Activated CD4-positive, alpha-beta memory T cell treated with anti-CD3 and anti-CD28 coated beads, Interleukin-2, amount 10 ng/mL, durations not matched to agents 7 days and 5 days (primary cell): ENCODE measurements at regions not wholly inside any gene's neighbourhood (a gene's known extent, or its start where the extent isn't known, plus 50 kb on each side); places are given as distances from the start of the nearest gene placed in this dataset.

Experiments used
- CTCF ChIA-PET: fragments of 350-600 bp; sonication (Branson Sonifier 250); formaldehyde crosslinking; loops from one replicate; lab custom pipeline; 2021; ENCODE audit warnings: antibody characterized with exemption, inconsistent platforms; lab: Charles Lee
- POLR2A ChIA-PET: fragments of 350-600 bp; sonication (Branson Sonifier 250); formaldehyde crosslinking; loops from one replicate; lab custom pipeline; 2021; ENCODE audit warnings: antibody characterized with exemption; lab: Charles Lee
- DNase-seq: peaks from one replicate; pipeline ENCODE4 v3.0.0-alpha.2; 2020
- H3K27ac Mint-ChIP-seq: one replicate; pipeline ENCODE4 v1.8.0; 2021; ENCODE audit warnings: mild to moderate bottlenecking, mixed read lengths
- H3K27me3 Mint-ChIP-seq: one replicate; pipeline ENCODE4 v1.8.0; 2021; ENCODE audit warnings: mixed read lengths
- H3K36me3 Mint-ChIP-seq: one replicate; pipeline ENCODE4 v1.8.0; 2021; ENCODE audit warnings: low read depth, mixed read lengths
- H3K4me1 Mint-ChIP-seq: one replicate; pipeline ENCODE4 v1.8.0; 2021; ENCODE audit warnings: mixed read lengths
- H3K4me3 Mint-ChIP-seq: one replicate; pipeline ENCODE4 v1.8.0; 2021; ENCODE audit warnings: mild to moderate bottlenecking, mixed read lengths
- H3K9me3 Mint-ChIP-seq: one replicate; pipeline ENCODE4 v1.8.0; 2021; ENCODE audit warnings: mixed read lengths

DNA sequence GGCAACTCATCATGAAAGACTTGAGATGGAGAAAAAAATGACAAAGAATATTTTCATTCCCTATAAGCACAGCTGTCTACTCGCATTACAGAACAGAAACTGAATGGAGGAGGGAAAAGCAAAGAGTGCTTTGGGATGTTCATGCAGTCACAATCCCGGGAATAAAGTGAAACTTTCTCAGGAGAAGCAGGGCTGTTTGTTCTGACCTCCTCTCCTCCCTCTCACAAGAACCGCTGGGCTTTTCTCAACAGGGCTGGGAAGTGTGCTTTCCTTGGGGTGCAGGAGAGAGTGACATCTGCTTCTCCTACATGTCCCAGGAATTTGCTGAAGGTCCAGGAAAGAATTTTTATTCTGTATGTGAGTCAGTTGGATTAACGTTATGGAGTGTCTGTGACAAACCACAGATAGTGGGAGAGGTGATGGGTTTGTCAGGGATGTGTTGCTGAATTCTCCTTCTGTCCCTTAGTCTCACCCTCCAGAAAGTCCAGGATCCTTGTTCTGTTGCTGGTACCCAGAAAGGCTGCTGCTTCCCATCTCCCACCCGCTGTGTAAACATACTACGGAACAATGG is 125.6 kb downstream of the HRH4 start:
- no peaks in the 10 kb centered on the region for H3K36me3 Mint-ChIP-seq
- H3K4me3 Mint-ChIP-seq: no peak overlapping the region
- H3K9me3 Mint-ChIP-seq: no peaks in the 10 kb centered on the region
- ChIA-PET CTCF (no interaction called here), POLR2A (no interaction called here)
- peaks cover 15% of the 10 kb centered on the region for H3K27me3 Mint-ChIP-seq
- H3K4me1 Mint-ChIP-seq: no peaks in the 10 kb centered on the region
- DNase-seq: no peak
- no peak overlapping the region for H3K27ac Mint-ChIP-seq

DNA sequence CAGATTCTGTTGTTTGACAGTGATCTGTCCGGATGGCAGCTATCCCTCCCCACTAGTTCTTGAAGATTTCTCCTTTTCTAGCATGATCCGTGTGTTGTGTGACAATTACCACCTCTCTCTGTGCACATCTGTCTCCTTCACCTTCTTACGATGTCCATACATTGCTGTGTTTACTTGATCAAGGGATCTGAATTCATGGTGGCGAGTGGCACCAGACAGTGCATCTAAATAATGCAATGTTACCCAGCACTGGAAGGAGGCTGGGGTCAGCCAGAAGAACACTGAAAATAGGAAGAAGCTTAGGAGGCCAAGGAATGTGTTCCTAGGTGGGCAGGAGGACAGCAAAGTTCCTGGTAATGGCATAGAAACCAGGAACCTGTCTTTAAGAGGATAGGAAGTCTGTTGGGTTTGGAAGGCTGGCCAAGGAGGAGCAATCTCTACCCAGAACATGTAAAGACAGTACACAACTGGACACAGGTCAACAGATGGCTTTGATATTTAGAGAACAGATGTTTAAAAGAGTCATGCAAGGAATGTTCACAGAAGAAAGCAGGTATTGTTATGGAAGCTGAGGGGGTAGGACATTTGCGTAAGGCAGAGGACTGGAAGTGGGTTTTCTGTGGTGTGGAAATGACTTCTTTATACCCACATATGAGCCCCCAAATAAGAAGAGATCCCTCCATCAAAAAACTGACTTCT is 126.4 kb downstream of the HRH4 start:
- H3K27me3 Mint-ChIP-seq: peaks cover 13% of the 10 kb centered on the region
- H3K27ac Mint-ChIP-seq: no peak overlapping the region
- CTCF ChIA-PET: no interaction called here
- no peak for DNase-seq
- no peaks in the 10 kb centered on the region for H3K4me1 Mint-ChIP-seq
- POLR2A ChIA-PET: no interaction called here
- H3K36me3 Mint-ChIP-seq: no peaks in the 10 kb centered on the region
- H3K4me3 Mint-ChIP-seq: no peak overlapping the region
- H3K9me3 Mint-ChIP-seq: no peaks in the 10 kb centered on the region

DNA sequence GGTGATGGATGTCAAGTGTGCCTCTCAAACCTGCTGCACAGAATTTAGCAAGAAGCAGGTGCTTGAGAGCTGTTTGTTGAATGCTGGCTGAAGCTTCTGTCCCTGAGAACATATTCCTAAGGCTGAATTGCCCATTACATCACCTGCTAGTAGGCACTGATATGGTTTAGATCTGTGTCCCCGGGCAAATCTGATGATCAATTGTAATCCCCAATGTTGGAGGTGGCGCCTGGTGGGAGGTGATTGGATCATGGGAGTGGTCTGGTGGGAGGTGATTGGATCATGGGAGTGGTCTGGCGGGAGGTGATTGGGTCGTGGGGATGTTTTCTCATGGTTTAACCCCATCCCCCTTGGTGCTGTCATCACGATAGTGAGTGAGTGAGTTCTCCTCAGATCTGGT is 128.0 kb downstream of the HRH4 start:
- no peak overlapping the region for H3K27ac Mint-ChIP-seq
- H3K4me1 Mint-ChIP-seq: no peaks in the 10 kb centered on the region
- no peaks in the 10 kb centered on the region for H3K9me3 Mint-ChIP-seq
- CTCF ChIA-PET: no interaction called here
- H3K4me3 Mint-ChIP-seq: no peak overlapping the region
- POLR2A ChIA-PET: no interaction called here
- H3K36me3 Mint-ChIP-seq: no peaks in the 10 kb centered on the region
- H3K27me3 Mint-ChIP-seq: peaks cover 13% of the 10 kb centered on the region
- no peak for DNase-seq

DNA sequence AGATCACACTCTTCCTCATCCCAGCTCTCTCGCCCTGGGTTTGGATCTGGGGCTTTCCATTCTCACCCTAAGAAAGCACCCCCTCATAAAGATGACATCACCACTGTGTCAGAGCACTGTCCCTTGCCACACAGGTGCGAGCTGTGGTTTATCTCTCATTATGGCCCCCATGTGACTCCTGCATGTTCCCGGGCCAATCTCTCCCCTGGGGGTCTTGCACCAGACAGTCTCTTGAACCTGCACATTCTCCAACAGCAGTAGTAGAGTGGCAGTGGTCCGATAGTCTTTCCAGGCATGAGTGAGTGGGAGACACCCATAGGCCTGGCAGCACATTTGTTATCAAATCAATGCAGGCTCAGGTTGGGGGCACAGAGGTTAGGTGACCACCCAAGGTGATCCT is 130.5 kb downstream of the HRH4 start:
- Mint-ChIP-seq H3K4me3 (no peak overlapping the region), H3K27ac (no peak overlapping the region), H3K27me3 (peaks cover 7% of the 10 kb centered on the region), H3K9me3 (no peaks in the 10 kb centered on the region), H3K4me1 (no peaks in the 10 kb centered on the region), H3K36me3 (no peaks in the 10 kb centered on the region)
- ChIA-PET POLR2A (no interaction called here), CTCF (no interaction called here)
- no peak for DNase-seq

DNA sequence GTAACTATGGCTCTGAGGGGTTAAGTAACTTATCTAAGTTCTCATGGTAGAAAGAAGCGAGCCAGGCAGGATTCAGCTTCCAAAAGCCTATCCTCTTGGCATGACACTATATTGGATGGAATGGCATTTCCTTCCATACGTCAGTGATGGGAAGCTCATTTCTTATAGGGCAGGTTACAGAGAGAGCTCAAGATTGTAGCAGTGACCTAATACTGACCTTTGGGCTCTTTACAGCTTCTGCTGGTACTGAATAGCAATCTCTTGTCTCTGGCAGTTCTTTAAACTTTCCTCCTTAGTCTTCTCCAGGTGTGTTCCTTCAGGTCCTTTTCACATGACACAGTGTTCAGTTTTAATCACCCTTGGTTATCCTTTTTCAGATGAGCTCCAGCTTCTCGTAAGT is 133.0 kb downstream of the HRH4 start:
- ChIA-PET CTCF (no interaction called here), POLR2A (no interaction called here)
- H3K9me3 Mint-ChIP-seq: no peaks in the 10 kb centered on the region
- DNase-seq: no peak
- H3K27ac Mint-ChIP-seq: no peak overlapping the region
- no peaks in the 10 kb centered on the region for H3K4me1 Mint-ChIP-seq
- peaks cover 7% of the 10 kb centered on the region for H3K27me3 Mint-ChIP-seq
- H3K4me3 Mint-ChIP-seq: no peak overlapping the region
- no peaks in the 10 kb centered on the region for H3K36me3 Mint-ChIP-seq

DNA sequence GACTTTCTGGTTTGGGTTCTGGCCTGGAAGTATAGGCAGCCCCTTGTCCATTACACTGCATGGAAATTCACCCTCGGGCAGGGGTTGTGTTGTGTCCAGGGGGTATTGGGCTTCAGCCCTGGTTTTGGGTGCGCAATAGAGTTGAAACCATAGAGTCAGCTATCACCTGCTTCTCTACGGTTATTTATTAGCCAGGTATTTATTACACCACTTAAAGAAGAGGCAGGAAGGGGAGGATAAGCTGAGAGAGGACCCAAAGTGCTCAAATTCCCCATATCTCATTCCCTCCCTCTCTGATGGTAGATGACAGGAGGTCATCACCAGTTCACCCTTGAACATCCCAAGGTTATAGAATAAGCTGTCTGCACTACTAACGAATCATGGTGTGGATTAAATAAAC is 133.4 kb downstream of the HRH4 start:
- H3K27me3 Mint-ChIP-seq: peaks cover 11% of the 10 kb centered on the region
- CTCF ChIA-PET: no interaction called here
- H3K27ac Mint-ChIP-seq: no peak overlapping the region
- H3K9me3 Mint-ChIP-seq: no peaks in the 10 kb centered on the region
- POLR2A ChIA-PET: no interaction called here
- H3K4me3 Mint-ChIP-seq: no peak overlapping the region
- no peak for DNase-seq
- H3K36me3 Mint-ChIP-seq: no peaks in the 10 kb centered on the region
- H3K4me1 Mint-ChIP-seq: no peaks in the 10 kb centered on the region

DNA sequence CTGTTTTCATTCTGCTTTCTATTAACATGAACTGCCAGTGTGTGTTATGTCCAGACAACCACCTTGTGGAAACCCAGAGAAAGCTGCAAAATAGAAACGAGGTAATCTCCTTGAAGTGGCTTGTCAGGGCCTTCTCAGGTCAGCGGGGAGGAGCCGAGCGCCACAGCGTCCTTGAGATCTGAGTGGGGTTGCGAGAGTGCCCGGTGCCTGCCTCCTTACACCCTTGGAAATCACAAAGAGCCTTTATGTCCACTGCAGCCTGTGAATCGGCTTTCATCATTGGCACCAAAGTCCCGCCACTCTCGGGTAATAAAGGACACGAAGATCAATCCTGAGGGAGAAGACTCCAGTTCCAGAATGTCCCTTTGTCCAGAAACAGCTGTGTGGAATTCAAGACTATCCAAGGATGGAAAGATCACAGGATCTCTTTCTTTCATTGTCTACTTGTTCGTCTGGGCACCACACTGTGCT is 135.2 kb downstream of the HRH4 start:
- Mint-ChIP-seq H3K4me3 (no peak overlapping the region), H3K4me1 (no peaks in the 10 kb centered on the region), H3K27me3 (peaks cover 11% of the 10 kb centered on the region), H3K9me3 (no peaks in the 10 kb centered on the region), H3K36me3 (no peaks in the 10 kb centered on the region), H3K27ac (no peak overlapping the region)
- no peak for DNase-seq
- CTCF ChIA-PET: no interaction called here
- POLR2A ChIA-PET: no interaction called here

DNA sequence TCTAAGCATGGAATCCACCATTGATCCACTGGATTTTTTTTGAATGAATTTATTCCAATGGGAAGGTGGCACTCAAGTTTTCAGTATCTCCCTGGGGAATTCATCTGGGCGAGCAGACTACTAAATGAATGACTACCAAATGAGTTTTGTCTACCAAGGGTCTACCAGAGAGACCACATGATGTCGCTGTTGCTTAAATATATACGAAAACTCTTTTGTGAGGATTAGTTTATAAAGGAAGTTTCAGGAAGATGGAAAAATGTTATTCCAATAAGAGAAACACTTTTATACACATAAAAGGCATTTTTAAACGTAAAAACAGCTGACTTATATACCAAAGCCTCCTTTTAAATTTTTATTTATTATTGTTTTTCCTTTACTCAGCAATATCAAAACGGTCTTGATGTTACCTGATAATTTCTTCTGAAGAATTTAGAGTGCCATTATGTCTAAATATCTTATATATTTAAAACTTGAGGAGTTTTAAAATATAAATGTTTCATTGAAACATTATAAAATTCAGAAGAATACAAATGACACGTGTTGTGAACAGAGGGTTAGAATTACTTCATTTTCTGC is 139.7 kb downstream of the HRH4 start:
- ChIA-PET POLR2A (no interaction called here), CTCF (interaction anchor here (2.1 kb wide), 1 partner anchor 126 kb away, joined by 9 read pairs; no protein-coding TSS in a partner anchor)
- no peak overlapping the region for H3K4me3 Mint-ChIP-seq
- DNase-seq: no peak
- H3K36me3 Mint-ChIP-seq: no peaks in the 10 kb centered on the region
- no peaks in the 10 kb centered on the region for H3K4me1 Mint-ChIP-seq
- H3K9me3 Mint-ChIP-seq: no peaks in the 10 kb centered on the region
- H3K27ac Mint-ChIP-seq: no peak overlapping the region
- peaks cover 11% of the 10 kb centered on the region for H3K27me3 Mint-ChIP-seq

DNA sequence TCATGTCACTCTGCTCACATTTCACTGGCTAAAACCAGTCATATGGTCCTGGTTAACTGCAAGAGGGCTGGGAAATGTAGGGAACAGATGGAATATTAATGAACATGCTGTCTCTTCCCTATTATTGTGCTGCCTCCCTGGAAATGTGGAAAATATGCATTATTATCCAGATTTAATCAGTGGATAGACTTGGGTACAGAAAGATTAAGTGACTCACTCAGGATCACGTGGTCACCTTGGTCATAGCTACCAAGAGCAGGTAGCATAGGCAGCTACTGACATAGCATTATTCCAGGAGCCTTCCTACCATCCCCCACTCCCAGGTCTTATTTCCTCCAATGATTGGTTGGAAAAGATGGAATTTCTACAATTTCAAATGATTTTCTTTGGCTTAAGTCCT is 141.1 kb downstream of the HRH4 start:
- H3K4me1 Mint-ChIP-seq: no peaks in the 10 kb centered on the region
- no peaks in the 10 kb centered on the region for H3K36me3 Mint-ChIP-seq
- no peak overlapping the region for H3K27ac Mint-ChIP-seq
- H3K27me3 Mint-ChIP-seq: peaks cover 11% of the 10 kb centered on the region
- no peak overlapping the region for H3K4me3 Mint-ChIP-seq
- CTCF ChIA-PET: interaction anchor here (2.1 kb wide), 1 partner anchor 125 kb away, joined by 9 read pairs; no protein-coding TSS in a partner anchor
- no peaks in the 10 kb centered on the region for H3K9me3 Mint-ChIP-seq
- POLR2A ChIA-PET: no interaction called here
- DNase-seq: no peak

DNA sequence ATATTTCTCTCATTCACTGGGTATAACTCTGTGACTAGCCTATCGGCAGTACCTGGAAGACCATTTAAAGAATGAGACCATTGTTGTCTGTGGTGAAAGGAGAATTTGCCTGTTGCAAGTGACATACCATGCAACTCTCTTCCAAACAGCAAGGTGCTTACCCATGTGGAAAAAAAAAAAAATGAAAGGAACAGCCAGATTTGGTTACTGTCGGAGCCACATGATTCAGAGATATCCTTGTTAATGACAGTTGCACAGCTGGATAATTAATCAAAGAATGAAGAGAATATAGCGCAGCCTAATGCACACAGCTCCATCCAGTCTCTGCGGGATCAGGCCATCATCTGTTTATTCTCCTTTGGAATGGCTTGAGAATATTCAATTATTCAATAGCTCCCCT is 141.8 kb downstream of the HRH4 start:
- ChIA-PET POLR2A (no interaction called here), CTCF (interaction anchor here (1.2 kb wide), 1 partner anchor 125 kb away, joined by 7 read pairs; no protein-coding TSS in a partner anchor)

DNA sequence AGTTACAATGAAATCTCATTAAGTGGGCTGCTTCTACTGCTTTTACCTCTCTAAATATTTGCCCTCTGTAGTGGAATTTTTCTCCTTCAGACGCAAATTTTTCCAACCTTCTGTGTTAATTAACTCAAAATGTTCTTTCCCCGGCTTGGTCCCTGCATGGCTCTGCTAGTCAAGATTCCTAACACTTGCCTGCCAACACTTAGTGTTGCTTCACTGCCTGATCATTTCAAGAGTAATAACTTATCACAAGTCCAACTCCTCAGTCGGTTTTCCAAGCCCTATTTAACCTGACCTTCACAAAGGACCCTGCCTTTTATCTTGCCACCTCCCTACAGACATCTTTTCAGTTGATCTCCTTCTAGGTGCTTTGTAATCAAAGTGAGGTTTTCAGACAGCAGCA is 142.7 kb downstream of the HRH4 start:
- H3K36me3 Mint-ChIP-seq: no peaks in the 10 kb centered on the region
- peaks cover 6% of the 10 kb centered on the region for H3K27me3 Mint-ChIP-seq
- no peaks in the 10 kb centered on the region for H3K4me1 Mint-ChIP-seq
- ChIA-PET CTCF (interaction anchor here (1.2 kb wide), 2 partner anchors 123 to 124 kb away, joined by 3 to 7 read pairs; no protein-coding TSS in a partner anchor), POLR2A (no interaction called here)
- no peak overlapping the region for H3K27ac Mint-ChIP-seq
- no peak for DNase-seq
- H3K4me3 Mint-ChIP-seq: no peak overlapping the region
- H3K9me3 Mint-ChIP-seq: no peaks in the 10 kb centered on the region

More for the DNA sequence above, 141.8 kb downstream of the HRH4 start:
- Mint-ChIP-seq H3K27ac (no peak overlapping the region), H3K36me3 (no peaks in the 10 kb centered on the region), H3K9me3 (no peaks in the 10 kb centered on the region), H3K4me1 (no peaks in the 10 kb centered on the region), H3K27me3 (peaks cover 9% of the 10 kb centered on the region), H3K4me3 (no peak overlapping the region)
- DNase-seq: no peak

DNA sequence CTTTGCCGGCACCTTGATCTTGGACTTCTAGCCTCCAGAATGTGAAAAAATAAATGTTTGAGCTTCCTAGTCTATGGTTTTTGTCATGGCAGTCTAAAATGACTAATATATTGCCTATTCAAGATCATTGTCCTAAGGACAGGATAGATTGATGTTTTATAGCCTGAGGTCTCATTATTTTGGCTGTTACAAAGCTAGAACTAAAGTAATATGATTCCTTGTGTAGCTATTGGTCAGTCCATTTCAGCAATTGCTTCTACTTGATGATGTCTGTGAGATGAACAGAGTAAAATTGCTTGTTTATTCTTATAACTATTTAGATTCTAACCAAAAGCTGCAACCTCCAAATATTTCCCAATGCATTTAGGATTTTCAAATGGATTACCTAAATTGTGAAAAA is 145.0 kb downstream of the HRH4 start:
- no peak for DNase-seq
- no peak overlapping the region for H3K27ac Mint-ChIP-seq
- H3K4me3 Mint-ChIP-seq: no peak overlapping the region
- H3K4me1 Mint-ChIP-seq: no peaks in the 10 kb centered on the region
- ChIA-PET CTCF (interaction anchor here (1.3 to 1.9 kb wide), 2 partner anchors 27 to 121 kb away, joined by 3 to 4 read pairs; no protein-coding TSS in a partner anchor), POLR2A (no interaction called here)
- no peaks in the 10 kb centered on the region for H3K9me3 Mint-ChIP-seq
- no peaks in the 10 kb centered on the region for H3K27me3 Mint-ChIP-seq
- no peaks in the 10 kb centered on the region for H3K36me3 Mint-ChIP-seq

DNA sequence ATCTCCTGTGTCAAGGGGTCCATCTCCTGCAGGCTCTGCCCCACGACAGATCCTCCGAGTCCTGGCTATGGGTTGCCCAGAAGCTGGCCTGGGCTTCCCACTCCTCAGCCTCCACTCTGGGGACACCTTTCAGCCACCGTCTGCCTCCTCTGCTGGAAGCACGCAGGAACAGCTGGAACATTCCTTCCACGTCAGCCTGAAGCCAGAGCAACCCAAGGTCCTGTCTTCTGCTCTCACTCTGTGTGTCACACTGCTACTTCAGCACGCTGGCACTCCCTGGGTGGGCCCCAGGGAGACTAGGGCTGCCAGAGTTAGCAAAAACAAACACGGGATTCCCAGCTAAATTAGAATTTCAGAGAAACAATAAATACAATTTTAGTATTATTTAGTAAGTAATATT is 148.8 kb downstream of the HRH4 start:
- no peaks in the 10 kb centered on the region for H3K36me3 Mint-ChIP-seq
- no peaks in the 10 kb centered on the region for H3K9me3 Mint-ChIP-seq
- POLR2A ChIA-PET: no interaction called here
- CTCF ChIA-PET: no interaction called here
- no peak overlapping the region for H3K27ac Mint-ChIP-seq
- H3K4me1 Mint-ChIP-seq: no peaks in the 10 kb centered on the region
- H3K27me3 Mint-ChIP-seq: peaks cover 3% of the 10 kb centered on the region
- no peak for DNase-seq
- no peak overlapping the region for H3K4me3 Mint-ChIP-seq
